Kidney epithelial cell (primary cell): ENCODE measurements at regions not wholly inside any gene's neighbourhood (a gene's known extent, or its start where the extent isn't known, plus 50 kb on each side); places are given as distances from the start of the nearest gene placed in this dataset.
"Not testable (repeated sequence)": the region's sequence is repeated elsewhere in the genome, so short reads cannot be mapped to it uniquely, and the experiment has no call there.

Experiments used
- DNase-seq: peaks from one replicate; pipeline ENCODE4 v3.0.0-alpha.2; 2010; ENCODE audit warnings: low read depth
- H3K27me3 ChIP-seq: 2 replicates; pipeline ENCODE4 v1.6.0; 2011; ENCODE audit warnings: low read length; ENCODE audit not compliant: control insufficient read depth, insufficient read depth
- H3K36me3 ChIP-seq: 2 replicates; pipeline ENCODE4 v1.5.1; 2011; ENCODE audit warnings: low read length; ENCODE audit not compliant: control insufficient read depth, insufficient read depth
- H3K4me3 ChIP-seq: 2 replicates; pipeline ENCODE4 v1.5.1; 2011; ENCODE audit warnings: low read depth, mild to moderate bottlenecking, control low read depth, low read length
- TF ChIP-seq, protein P1 (sequence below): IDR thresholded peaks from 2 replicates; pipeline ENCODE4 v1.5.1; 2011; ENCODE audit warnings: mild to moderate bottlenecking, moderate library complexity, low read length, control low read depth, inconsistent platforms; ENCODE audit not compliant: insufficient read depth, poor library complexity, severe bottlenecking

DNA sequence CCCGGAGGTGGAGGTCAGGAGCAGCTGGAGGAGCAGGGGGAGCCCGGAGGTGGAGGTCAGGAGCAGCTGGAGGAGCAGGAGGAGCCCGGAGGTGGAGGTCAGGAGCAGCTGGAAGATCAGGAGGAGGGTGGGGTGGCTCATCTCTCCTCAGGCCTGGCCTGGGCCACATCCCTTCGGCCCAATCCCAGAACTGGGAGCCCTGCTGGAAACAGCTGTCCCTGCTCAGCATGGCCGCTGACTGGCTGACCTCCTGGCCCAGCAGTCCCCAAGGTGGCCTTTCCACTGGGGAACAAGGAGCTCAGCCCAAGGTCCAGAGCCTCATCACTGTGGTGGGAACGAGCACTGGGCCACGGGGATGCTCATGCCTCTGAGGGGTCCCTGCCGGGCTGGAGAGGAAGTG is 66.6 kb upstream of the LAPTM4A start:
- no peak for DNase-seq
- TF ChIP-seq, protein P1, sequence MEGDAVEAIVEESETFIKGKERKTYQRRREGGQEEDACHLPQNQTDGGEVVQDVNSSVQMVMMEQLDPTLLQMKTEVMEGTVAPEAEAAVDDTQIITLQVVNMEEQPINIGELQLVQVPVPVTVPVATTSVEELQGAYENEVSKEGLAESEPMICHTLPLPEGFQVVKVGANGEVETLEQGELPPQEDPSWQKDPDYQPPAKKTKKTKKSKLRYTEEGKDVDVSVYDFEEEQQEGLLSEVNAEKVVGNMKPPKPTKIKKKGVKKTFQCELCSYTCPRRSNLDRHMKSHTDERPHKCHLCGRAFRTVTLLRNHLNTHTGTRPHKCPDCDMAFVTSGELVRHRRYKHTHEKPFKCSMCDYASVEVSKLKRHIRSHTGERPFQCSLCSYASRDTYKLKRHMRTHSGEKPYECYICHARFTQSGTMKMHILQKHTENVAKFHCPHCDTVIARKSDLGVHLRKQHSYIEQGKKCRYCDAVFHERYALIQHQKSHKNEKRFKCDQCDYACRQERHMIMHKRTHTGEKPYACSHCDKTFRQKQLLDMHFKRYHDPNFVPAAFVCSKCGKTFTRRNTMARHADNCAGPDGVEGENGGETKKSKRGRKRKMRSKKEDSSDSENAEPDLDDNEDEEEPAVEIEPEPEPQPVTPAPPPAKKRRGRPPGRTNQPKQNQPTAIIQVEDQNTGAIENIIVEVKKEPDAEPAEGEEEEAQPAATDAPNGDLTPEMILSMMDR: no peak
- Histone ChIP-seq H3K27me3 (no peaks in the 10 kb centered on the region), H3K4me3 (no peak overlapping the region), H3K36me3 (no peaks in the 10 kb centered on the region)

DNA sequence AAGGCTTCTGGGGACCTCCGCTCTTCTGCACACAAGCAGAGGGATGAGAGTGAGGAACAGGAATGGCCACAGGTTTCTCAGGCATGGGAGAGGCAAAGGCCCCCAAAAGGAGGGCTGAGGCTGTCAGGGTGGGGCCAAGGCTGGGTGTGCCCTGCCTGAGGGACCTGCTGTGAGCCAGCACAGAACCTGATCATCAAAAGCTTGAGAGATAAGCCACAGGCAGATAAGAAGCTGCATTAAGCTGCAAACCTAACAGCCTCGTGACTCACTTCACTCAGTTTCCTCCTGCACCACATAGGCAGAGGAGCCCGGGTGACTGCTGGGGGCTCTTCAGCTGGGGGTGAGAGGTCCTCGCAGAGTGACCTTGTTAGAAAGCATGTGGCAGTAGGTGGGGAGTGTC is 64.5 kb upstream of the LAPTM4A start:
- Histone ChIP-seq H3K4me3 (no peak overlapping the region), H3K27me3 (no peaks in the 10 kb centered on the region), H3K36me3 (no peaks in the 10 kb centered on the region)
- DNase-seq: no peak
- TF ChIP-seq, protein P1: no peak

DNA sequence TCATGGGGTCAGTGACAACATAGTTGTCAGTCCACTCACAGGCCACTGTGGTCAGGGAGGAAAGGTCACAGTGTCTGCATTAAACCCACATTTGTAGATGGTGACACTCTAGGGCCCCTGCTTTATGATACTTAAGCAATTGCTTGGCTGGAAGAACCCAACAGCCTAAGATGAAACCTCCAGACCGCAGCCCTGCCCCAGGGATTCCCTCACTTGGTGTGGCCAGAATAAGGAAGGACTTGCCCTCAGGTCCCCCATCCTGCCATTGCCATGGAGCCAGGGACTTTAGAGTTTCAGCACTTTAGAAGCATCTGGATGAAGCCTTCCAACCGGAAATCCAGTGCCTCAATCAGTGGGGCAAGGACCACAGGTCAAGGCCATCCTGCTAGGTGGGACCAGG is 63.9 kb upstream of the LAPTM4A start:
- Histone ChIP-seq H3K27me3 (no peaks in the 10 kb centered on the region), H3K4me3 (no peak overlapping the region), H3K36me3 (no peaks in the 10 kb centered on the region)
- DNase-seq: no peak
- TF ChIP-seq, protein P1: no peak

DNA sequence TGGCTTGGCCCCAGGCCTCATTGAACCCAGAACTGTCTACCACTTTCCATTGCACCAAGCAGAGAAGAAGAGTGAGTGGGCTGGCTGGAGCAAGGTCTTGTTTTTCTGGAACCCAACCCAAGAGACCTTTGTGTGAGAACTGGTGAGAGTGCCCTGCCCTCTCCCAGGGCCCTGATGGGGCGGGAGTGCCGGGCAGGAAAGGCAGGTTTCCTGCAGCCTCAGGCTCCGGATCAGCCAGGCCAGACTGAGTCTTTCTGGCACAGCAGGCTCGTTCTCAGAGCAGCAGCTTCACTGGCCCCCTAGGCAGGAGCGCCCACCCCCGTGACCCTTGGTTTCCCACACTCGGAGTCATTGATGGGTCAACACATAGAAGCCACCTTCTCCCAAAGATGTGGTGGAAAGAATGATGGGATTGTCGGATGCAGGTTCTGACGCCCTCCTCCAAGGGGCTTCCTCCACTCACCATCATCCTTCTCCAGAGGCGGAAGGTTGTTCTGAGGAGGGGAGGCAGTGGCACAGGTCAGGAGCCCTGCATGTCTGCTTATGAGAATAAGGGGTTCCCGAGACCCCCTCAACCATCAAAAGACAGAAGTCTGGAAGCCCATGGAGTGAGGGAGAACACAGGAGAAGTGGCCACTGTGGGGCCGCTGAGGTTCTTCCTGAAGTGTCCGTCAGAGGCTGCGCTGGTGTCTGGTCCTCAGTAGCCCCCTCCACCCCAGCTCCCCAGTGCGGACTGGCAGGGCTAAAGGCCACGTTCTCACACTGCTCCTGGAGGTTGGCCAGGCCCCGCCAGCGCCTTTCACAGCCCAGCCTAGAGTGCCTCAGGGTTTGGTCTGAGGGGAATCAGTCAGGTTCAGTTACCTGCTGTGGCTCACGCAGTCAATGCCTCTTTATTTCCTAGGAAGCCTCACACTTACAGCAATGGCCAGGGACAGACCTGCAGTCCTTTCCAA is 62.8 kb upstream of the LAPTM4A start:
- no peaks in the 10 kb centered on the region for H3K36me3 ChIP-seq
- no peaks in the 10 kb centered on the region for H3K27me3 ChIP-seq
- DNase-seq: no peak
- H3K4me3 ChIP-seq: no peak overlapping the region
- TF ChIP-seq, protein P1: no peak

DNA sequence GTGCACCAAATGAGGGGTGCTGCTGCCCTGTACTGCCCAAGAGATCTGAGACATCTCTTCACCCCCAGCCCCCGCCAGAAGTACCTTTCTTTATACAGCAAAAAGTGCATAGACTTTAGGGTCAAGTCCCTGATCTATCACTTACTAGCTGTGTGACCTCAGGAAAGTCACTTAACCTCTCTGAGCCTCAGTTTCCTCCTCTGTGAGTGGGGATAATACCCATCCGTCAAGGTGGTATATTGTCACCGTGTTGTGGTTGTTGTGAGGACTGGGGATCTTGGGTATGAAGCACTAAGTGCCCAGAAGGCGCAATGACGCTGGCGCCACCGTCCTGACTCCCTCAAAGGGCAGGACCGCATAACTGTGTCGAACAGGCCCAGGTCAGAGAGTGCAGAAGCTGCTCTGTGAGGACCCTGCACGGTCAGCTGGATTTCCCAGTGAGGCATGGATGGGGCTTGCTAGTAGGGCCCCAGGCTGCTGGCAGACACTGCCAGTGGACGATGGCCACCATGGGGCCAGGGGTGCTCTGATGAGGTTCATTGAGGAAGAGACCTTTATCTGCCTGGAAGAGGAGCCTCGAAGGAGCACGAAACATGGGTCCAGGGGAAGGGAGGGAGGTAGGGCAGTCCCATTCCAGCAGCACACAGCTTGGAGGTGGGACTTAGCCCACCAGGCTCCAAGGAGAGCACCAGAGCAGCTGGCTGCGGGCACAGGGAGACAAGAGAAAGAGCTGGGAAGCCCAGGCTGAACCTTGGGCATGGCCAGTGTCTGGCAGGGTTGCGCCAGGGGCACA is 61.8 kb upstream of the LAPTM4A start:
- DNase-seq: no peak
- Histone ChIP-seq H3K27me3 (no peaks in the 10 kb centered on the region), H3K36me3 (no peaks in the 10 kb centered on the region), H3K4me3 (no peak overlapping the region)
- TF ChIP-seq, protein P1: no peak

DNA sequence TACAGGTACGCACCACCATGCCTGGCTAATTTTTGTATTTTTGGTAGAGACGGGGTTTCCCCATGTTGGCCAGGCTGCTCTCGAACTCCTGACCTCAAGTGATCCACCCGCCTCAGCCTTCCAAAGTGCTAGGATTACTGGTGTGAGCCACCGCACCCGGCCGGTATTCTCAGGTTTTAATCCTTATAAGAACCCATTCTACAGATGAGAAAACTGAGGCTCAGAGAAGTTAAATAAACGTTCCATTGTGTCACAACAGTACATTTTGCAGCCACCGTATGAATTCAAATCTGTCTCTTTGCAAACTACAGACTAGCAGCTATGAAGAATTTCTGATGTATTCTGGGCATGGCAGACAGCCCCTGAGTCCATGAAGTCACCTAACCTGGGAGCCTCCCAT is 60.9 kb upstream of the LAPTM4A start:
- not testable (repeated sequence) for DNase-seq, H3K36me3 ChIP-seq, H3K27me3 ChIP-seq, H3K4me3 ChIP-seq
